K562 (cell line): ENCODE measurements at regions not wholly inside any gene's neighbourhood (a gene's known extent, or its start where the extent isn't known, plus 50 kb on each side); places are given as distances from the start of the nearest gene placed in this dataset.

Source experiments
- CBX8 ChIP-seq: fragments of 200-600 bp; sonication (generic); IDR thresholded peaks from 2 replicates; pipeline ENCODE4 v1.6.1; 2012; ENCODE audit warnings: borderline replicate concordance, mixed run types, low read depth, mild to moderate bottlenecking, moderate library complexity, mixed read lengths, low read length, control low read depth, inconsistent platforms; ENCODE audit not compliant: poor library complexity, severe bottlenecking; ENCODE audit errors: extremely low read depth
- CLOCK ChIP-seq: fragments of 250-450 bp; sonication (Bioruptor Pico); IDR thresholded peaks from 2 replicates; pipeline ENCODE4 v1.4.0; 2020; ENCODE audit warnings: mild to moderate bottlenecking, moderate library complexity, borderline replicate concordance
- GABPA ChIP-seq: fragments of 200-800 bp; sonication (Bioruptor generic); conservative IDR thresholded peaks from 2 replicates; pipeline ENCODE4 v1.6.1; 2016; ENCODE audit warnings: low read depth, missing genetic modification characterization, missing compliant biosample characterization
- MECOM ChIP-seq: fragments of 250-450 bp; sonication (Bioruptor Pico); IDR thresholded peaks from 2 replicates; pipeline ENCODE4 v1.8.0; 2022; ENCODE audit warnings: inconsistent platforms
- NCOA4 ChIP-seq: fragments of 450-650 bp; IDR thresholded peaks from 2 replicates; pipeline ENCODE4 v1.6.1; 2018; ENCODE audit warnings: mild to moderate bottlenecking; ENCODE audit not compliant: partially characterized antibody
- NR1H2 ChIP-seq: sonication (generic); formaldehyde crosslinking; IDR thresholded peaks from 2 replicates; pipeline ENCODE4 v1.4.0; 2020; ENCODE audit warnings: mild to moderate bottlenecking, missing genetic modification reagents
- NR3C1 ChIP-seq: sonication (generic); formaldehyde crosslinking; IDR thresholded peaks from 2 replicates; pipeline ENCODE4 v1.8.1; 2022; ENCODE audit warnings: missing genetic modification reagents
- POLR2B ChIP-seq: fragments of 450-650 bp; IDR thresholded peaks from 2 replicates; pipeline ENCODE4 v1.6.1; 2018; ENCODE audit warnings: low read depth; ENCODE audit not compliant: partially characterized antibody
- RBM34 ChIP-seq: fragments of 200-400 bp; formaldehyde crosslinking; IDR thresholded peaks from 2 replicates; pipeline ENCODE4 v1.6.1; 2018; ENCODE audit warnings: low read length, borderline replicate concordance; ENCODE audit not compliant: insufficient read depth
- REST ChIP-seq, 2 experiments: fragments of 450-650 bp; formaldehyde crosslinking in 1 of 2; IDR thresholded peaks; 2 replicates each; pipeline versions ENCODE4 v1.4.0 to v1.6.1; 2014 to 2020; ENCODE audit warnings: mild to moderate bottlenecking in 2 of 2, borderline replicate concordance in 1 of 2, low read depth in 1 of 2
- STAG1 ChIP-seq: sonication (generic); formaldehyde crosslinking; IDR thresholded peaks from 2 replicates; pipeline ENCODE4 v1.5.0; 2020; ENCODE audit warnings: missing genetic modification reagents, borderline replicate concordance
- TEAD2 ChIP-seq: fragments of 450-650 bp; IDR thresholded peaks from 2 replicates; pipeline ENCODE4 v1.6.1; 2016; ENCODE audit warnings: missing genetic modification characterization, control low read depth, missing compliant biosample characterization
- THAP7 ChIP-seq: fragments of 250-450 bp; sonication (Bioruptor Pico); IDR thresholded peaks from 2 replicates; pipeline ENCODE4 v1.5.0; 2021
- THRA ChIP-seq: fragments of 450-650 bp; IDR thresholded peaks from 2 replicates; pipeline ENCODE4 v1.6.1; 2017; ENCODE audit warnings: mild to moderate bottlenecking, moderate library complexity
- ZNF124 ChIP-seq: sonication (generic); formaldehyde crosslinking; IDR thresholded peaks from 2 replicates; pipeline ENCODE4 v1.8.1; 2022; ENCODE audit warnings: missing genetic modification reagents

- TF ChIP-seq REST (IDR thresholded peaks at IDR 0.05; ENCODE audit: borderline replicate concordance) (no peak), REST (CRISPR knock-in tag; IDR thresholded peaks at IDR 0.05; ENCODE audit: low read depth) (no peak), ZNF124 (CRISPR knock-in tag) (no peak), STAG1 (CRISPR knock-in tag) (no peak), MECOM (no peak), CLOCK (CRISPR knock-in tag) (no peak), NR1H2 (CRISPR knock-in tag) (no peak), TEAD2 (tag) (no peak), NR3C1 (CRISPR knock-in tag) (no peak), THAP7 (CRISPR knock-in tag) (no peak), NCOA4 (no peak), CBX8 (no peak), POLR2B (no peak), RBM34 (no peak), THRA (no peak), GABPA (tag) (no peak)
Observed at GRCh38 chr20:11267762-11268335, 594.0 kb upstream of the JAG1 start (continued).
